Prostate gland (tissue), 2 donors: ENCODE measurements at regions not wholly inside any gene's neighbourhood (a gene's known extent, or its start where the extent isn't known, plus 50 kb on each side); places are given as distances from the start of the nearest gene placed in this dataset.

Source experiments
- CTCF ChIP-seq, 4 experiments: fragments of 200-600 bp in 2 of 4; fragments of 450-650 bp in 2 of 4; sonication (generic) in 2 of 4; IDR thresholded peaks; 1 replicate in 3 of 4; 2 replicates in 1 of 4; pipeline ENCODE4 v1.5.1; 2016 to 2019; ENCODE audit warnings: antibody characterized with exemption in 4 of 4, mild to moderate bottlenecking in 2 of 4, moderate library complexity in 2 of 4
- POLR2A ChIP-seq: fragments of 450-650 bp; IDR thresholded peaks from one replicate; pipeline ENCODE4 v1.6.1; 2016; ENCODE audit warnings: antibody characterized with exemption, mild to moderate bottlenecking
- POLR2AphosphoS5 ChIP-seq: sonication (generic); formaldehyde crosslinking; IDR thresholded peaks from one replicate; pipeline ENCODE4 v1.6.1; 2017; ENCODE audit warnings: antibody characterized with exemption

DNA sequence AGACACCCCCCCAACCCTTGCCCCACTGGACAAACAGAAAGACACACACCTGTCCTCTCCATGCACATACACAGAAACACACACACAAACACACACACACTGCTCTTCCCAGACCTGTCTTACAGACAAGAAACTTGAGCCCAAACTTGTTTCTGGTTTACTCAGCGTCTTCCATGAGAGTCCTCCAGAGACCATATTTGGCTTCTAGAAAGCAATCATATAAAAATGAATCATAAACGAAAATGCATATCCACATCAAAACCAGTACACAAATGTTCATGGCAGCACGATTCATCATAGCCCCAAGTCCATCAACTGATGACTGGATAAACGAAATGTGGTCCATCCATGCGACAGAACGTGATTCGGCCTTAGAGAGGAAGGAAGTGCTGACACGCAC, 84.2 kb upstream of the ASAP2 start:
- TF ChIP-seq POLR2A: no peak
- TF ChIP-seq POLR2AphosphoS5: no peak
- no peak for TF ChIP-seq CTCF (IDR thresholded peaks at IDR 0.05)
